Fibroblast of skin of left biceps (primary cell): ENCODE measurements at regions not wholly inside any gene's neighbourhood (a gene's known extent, or its start where the extent isn't known, plus 50 kb on each side); places are given as distances from the start of the nearest gene placed in this dataset.
A peak's percentile ranks its signal among the peaks of the same experiment; 100 is the strongest.

Experiments
- DNase-seq, 2 experiments: peaks; one replicate each; pipeline ENCODE4 v3.0.0-alpha.2; 2013; ENCODE audit warnings: low read depth in 2 of 2

- no peak for DNase-seq
These were observed 61.4 kb upstream of the ELK3 start for GRCh38 chr12:96132819-96133218.

- no peak for DNase-seq
These were observed 60.0 kb upstream of the ELK3 start for GRCh38 chr12:96134200-96134599.

- DNase-seq = peak; percentile 65 to 69
These were observed 58.0 kb upstream of the ELK3 start for GRCh38 chr12:96136161-96136560.

GRCh38 chr12:96136725-96137378 is 57.3 kb upstream of the ELK3 start:
- DNase-seq = no peak

GRCh38 chr12:96140174-96140573 is 54.0 kb upstream of the ELK3 start:
- DNase-seq = peak; percentile 87 to 88

GRCh38 chr12:96141216-96141912 is 52.8 kb upstream of the ELK3 start:
- DNase-seq = no peak

GRCh38 chr12:96143392-96143791 is 50.8 kb upstream of the ELK3 start:
- no peak for DNase-seq

- DNase-seq = no peak
These were observed 50.2 kb upstream of the ELK3 start for GRCh38 chr12:96143827-96144565.
